Activated CD8-positive, alpha-beta T cell treated with anti-CD3 and anti-CD28 coated beads, Interleukin-2, amount 10 ng/mL, durations not matched to agents 7 days and 5 days (primary cell): ENCODE measurements at regions not wholly inside any gene's neighbourhood (a gene's known extent, or its start where the extent isn't known, plus 50 kb on each side); places are given as distances from the start of the nearest gene placed in this dataset.

Experiments used
- ATAC-seq: fragments of 150-1000 bp; cut with Tn5 transposase; one replicate; pipeline ENCODE4 v1.10.0; 2021; ENCODE audit warnings: moderate library complexity
- CTCF ChIA-PET: fragments of 350-600 bp; sonication (Branson Sonifier 250); formaldehyde crosslinking; loops from one replicate; lab custom pipeline; 2021; ENCODE audit warnings: antibody characterized with exemption; lab: Charles Lee
- POLR2A ChIA-PET: fragments of 350-600 bp; sonication (Branson Sonifier 250); formaldehyde crosslinking; loops from one replicate; lab custom pipeline; 2021; ENCODE audit warnings: antibody characterized with exemption; lab: Charles Lee
- DNase-seq: peaks from one replicate; pipeline ENCODE4 v3.0.0-alpha.2; 2020
- H3K27ac Mint-ChIP-seq: one replicate; pipeline ENCODE4 v1.8.0; 2021; ENCODE audit warnings: mild to moderate bottlenecking, mixed read lengths
- H3K27me3 Mint-ChIP-seq: one replicate; pipeline ENCODE4 v1.8.0; 2021; ENCODE audit warnings: low read depth, mixed read lengths
- H3K36me3 Mint-ChIP-seq: one replicate; pipeline ENCODE4 v1.8.0; 2021; ENCODE audit warnings: low read depth, mixed read lengths
- H3K4me1 Mint-ChIP-seq: one replicate; pipeline ENCODE4 v1.8.0; 2021; ENCODE audit warnings: low read depth, mixed read lengths
- H3K4me3 Mint-ChIP-seq: one replicate; pipeline ENCODE4 v1.8.0; 2021; ENCODE audit warnings: mild to moderate bottlenecking, mixed read lengths
- H3K9me3 Mint-ChIP-seq: one replicate; pipeline ENCODE4 v1.8.0; 2022; ENCODE audit warnings: mixed read lengths; ENCODE audit not compliant: insufficient read depth

DNA sequence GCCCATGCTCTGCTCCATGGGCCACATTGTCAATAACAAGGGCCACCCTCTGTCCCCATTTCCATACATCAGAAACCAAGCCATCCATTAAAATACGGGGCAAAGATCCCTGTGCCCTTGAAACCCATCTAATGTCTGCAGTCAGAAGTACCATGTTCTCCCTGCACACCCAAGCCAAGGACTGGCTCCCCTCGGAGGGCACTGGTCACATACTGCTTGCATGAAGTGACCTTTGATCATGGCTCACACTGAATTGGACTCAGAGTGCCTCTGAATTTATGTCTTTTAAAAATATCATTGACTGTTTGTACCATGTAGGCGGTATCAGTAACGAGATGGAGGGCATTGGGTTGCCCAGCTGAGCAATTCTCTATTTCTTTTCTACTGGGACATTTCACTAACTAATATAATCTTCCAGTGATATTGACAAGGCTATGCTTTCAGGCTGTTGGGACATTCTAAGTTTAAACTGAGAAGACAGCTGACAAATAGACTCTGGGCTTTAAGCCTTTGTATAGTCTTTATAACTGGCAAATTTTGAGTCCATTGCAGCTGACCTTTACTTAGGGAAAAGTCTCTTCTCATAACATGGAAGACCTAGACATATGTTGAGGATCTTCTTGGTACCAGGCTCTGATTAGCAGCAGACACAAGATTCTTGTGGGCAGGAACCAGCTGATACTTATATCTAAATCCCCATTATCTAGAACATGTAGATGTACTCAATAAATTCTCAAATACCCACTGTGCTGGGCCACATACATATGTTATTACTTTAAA lies 214.3 kb downstream of the MYCN start:
- Mint-ChIP-seq H3K4me1 (no peaks in the 10 kb centered on the region), H3K36me3 (no peaks in the 10 kb centered on the region), H3K4me3 (no peak overlapping the region), H3K9me3 (no peaks in the 10 kb centered on the region), H3K27ac (no peak overlapping the region), H3K27me3 (no peaks in the 10 kb centered on the region)
- ChIA-PET POLR2A (no interaction called here), CTCF (no interaction called here)
- no peak for DNase-seq
- no peak for ATAC-seq

DNA sequence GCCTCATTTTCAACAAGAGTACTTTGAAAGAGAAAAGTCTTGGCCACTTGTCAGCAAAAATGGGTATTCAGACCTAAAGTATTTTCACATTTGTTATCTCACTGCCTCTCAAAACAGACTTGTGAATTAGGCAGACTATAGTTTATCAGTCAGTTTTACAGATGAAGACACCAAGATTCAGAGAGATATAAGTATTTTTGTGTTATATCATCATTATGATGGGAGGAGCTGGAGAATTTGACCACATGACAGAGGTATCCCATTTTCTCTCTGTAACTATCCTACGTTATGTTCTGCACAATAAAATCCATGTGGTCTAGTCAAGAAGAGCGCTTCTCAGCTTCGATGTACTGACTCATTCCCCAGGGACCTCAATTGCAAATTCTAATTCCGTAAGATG lies 213.7 kb downstream of the MYCN start:
- ChIA-PET CTCF (no interaction called here), POLR2A (no interaction called here)
- DNase-seq (no peak), ATAC-seq (no peak)
- Mint-ChIP-seq H3K4me1 (no peaks in the 10 kb centered on the region), H3K9me3 (no peaks in the 10 kb centered on the region), H3K27ac (no peak overlapping the region), H3K27me3 (no peaks in the 10 kb centered on the region), H3K4me3 (no peak overlapping the region), H3K36me3 (no peaks in the 10 kb centered on the region)

DNA sequence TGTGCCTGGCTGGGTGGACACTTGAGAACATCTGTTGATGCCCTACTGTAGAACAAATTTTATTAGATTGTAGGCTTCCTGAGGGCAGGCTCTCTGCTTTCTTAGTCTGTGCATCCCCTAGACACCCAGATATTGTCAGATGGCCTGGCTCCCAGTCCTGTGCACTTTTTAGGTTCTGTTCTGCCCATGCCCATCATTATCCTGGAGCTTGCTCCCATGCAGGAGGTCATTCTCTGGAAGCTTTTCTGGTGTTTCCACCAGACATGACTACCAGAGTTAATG lies 213.3 kb downstream of the MYCN start:
- ChIA-PET POLR2A (no interaction called here), CTCF (no interaction called here)
- H3K9me3 Mint-ChIP-seq, result no peaks in the 10 kb centered on the region
- H3K4me1 Mint-ChIP-seq, result no peaks in the 10 kb centered on the region
- ATAC-seq, result no peak
- no peak overlapping the region for H3K4me3 Mint-ChIP-seq
- no peak overlapping the region for H3K27ac Mint-ChIP-seq
- DNase-seq, result no peak
- no peaks in the 10 kb centered on the region for H3K27me3 Mint-ChIP-seq
- no peaks in the 10 kb centered on the region for H3K36me3 Mint-ChIP-seq

DNA sequence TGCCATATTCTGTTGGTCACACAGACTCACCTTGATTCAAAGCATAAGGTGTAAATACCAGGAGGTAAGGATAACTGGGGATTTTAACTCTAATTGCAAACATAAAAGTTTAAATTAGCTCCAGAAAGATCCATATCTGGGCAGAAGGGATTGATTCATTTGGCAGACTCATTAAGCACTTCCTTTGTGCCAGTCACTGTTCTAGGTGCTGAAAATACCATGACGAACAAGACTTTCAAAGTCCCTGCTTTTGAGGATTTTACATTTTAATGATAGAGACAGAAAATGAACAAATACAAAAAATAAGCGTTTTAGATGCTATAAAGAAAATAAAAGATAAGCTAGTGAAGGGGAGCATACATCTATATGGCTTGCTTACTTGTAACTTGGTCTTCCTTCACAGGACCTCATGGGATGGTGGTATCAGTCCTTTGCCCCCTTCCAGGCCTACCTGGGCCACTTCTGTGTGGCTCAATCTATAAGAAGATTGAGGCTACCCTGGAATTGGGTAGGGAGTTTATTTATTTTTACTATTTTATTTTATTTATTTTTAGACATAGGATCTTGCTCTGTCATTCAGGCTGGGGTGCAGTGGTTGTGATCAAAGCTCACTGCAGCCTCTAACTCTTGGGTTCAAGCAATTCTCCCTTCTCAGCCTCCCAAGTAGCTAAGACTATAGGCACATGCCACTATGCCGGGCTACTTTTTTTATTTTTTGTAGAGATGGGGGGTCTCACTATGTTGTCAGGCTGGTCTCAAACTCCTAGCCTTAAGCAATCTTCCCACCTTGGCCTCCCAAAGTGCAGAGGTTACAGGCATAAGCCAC lies 212.8 kb downstream of the MYCN start:
- ChIA-PET CTCF (no interaction called here), POLR2A (no interaction called here)
- Mint-ChIP-seq H3K27ac (no peak overlapping the region), H3K4me1 (no peaks in the 10 kb centered on the region), H3K9me3 (no peaks in the 10 kb centered on the region), H3K36me3 (no peaks in the 10 kb centered on the region), H3K4me3 (no peak overlapping the region), H3K27me3 (no peaks in the 10 kb centered on the region)
- no peak for ATAC-seq
- no peak for DNase-seq

GRCh38 chr2:16152071-16152927 lies 211.9 kb downstream of the MYCN start:
- no peak overlapping the region for H3K27ac Mint-ChIP-seq
- no peak for ATAC-seq
- no peaks in the 10 kb centered on the region for H3K4me1 Mint-ChIP-seq
- no peak for DNase-seq
- H3K4me3 Mint-ChIP-seq, result no peak overlapping the region
- H3K27me3 Mint-ChIP-seq, result no peaks in the 10 kb centered on the region
- H3K9me3 Mint-ChIP-seq, result no peaks in the 10 kb centered on the region
- CTCF ChIA-PET, result no interaction called here
- POLR2A ChIA-PET, result no interaction called here
- no peaks in the 10 kb centered on the region for H3K36me3 Mint-ChIP-seq

DNA sequence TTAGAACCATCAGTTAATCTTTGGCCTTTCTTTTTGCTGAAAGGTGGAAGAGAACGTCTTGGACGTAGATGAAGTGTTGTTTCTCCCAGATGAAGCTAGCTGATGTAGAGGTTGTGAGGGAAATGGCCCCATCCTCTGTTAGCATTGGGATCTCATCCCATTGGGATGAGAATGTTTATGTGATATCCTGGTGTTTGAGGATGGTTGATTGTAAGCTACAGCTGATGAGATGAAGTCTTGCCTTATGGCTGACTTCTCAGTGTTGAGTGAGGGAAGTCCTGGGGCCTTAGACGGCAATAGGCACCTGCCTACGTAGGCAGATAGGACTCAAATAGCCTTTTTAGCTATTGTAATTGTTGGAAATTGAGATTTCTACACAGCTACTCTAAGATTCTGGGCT lies 211.3 kb downstream of the MYCN start:
- no peak for ATAC-seq
- H3K27ac Mint-ChIP-seq, result no peak overlapping the region
- H3K4me3 Mint-ChIP-seq, result no peak overlapping the region
- ChIA-PET POLR2A (no interaction called here), CTCF (no interaction called here)
- H3K4me1 Mint-ChIP-seq, result no peaks in the 10 kb centered on the region
- no peaks in the 10 kb centered on the region for H3K36me3 Mint-ChIP-seq
- no peaks in the 10 kb centered on the region for H3K9me3 Mint-ChIP-seq
- no peaks in the 10 kb centered on the region for H3K27me3 Mint-ChIP-seq
- DNase-seq, result no peak

- CTCF ChIA-PET, result no interaction called here
- H3K36me3 Mint-ChIP-seq, result no peaks in the 10 kb centered on the region
- no peaks in the 10 kb centered on the region for H3K27me3 Mint-ChIP-seq
- H3K4me1 Mint-ChIP-seq, result no peaks in the 10 kb centered on the region
- H3K4me3 Mint-ChIP-seq, result no peak overlapping the region
- POLR2A ChIA-PET, result no interaction called here
- DNase-seq (no peak), ATAC-seq (no peak)
- H3K9me3 Mint-ChIP-seq, result no peaks in the 10 kb centered on the region
- H3K27ac Mint-ChIP-seq, result no peak overlapping the region
Observed at GRCh38 chr2:16151281-16151570, 210.9 kb downstream of the MYCN start.

- ATAC-seq (no peak), DNase-seq (no peak)
- Mint-ChIP-seq H3K27me3 (no peaks in the 10 kb centered on the region), H3K4me1 (no peaks in the 10 kb centered on the region), H3K36me3 (no peaks in the 10 kb centered on the region), H3K4me3 (no peak overlapping the region), H3K9me3 (no peaks in the 10 kb centered on the region), H3K27ac (no peak overlapping the region)
- POLR2A ChIA-PET, result no interaction called here
- CTCF ChIA-PET, result interaction anchor here (1.1 kb wide), 1 partner anchor 211 kb away, joined by 4 read pairs; no protein-coding TSS in a partner anchor
Observed at GRCh38 chr2:16150456-16151280, 210.3 kb downstream of the MYCN start.

DNA sequence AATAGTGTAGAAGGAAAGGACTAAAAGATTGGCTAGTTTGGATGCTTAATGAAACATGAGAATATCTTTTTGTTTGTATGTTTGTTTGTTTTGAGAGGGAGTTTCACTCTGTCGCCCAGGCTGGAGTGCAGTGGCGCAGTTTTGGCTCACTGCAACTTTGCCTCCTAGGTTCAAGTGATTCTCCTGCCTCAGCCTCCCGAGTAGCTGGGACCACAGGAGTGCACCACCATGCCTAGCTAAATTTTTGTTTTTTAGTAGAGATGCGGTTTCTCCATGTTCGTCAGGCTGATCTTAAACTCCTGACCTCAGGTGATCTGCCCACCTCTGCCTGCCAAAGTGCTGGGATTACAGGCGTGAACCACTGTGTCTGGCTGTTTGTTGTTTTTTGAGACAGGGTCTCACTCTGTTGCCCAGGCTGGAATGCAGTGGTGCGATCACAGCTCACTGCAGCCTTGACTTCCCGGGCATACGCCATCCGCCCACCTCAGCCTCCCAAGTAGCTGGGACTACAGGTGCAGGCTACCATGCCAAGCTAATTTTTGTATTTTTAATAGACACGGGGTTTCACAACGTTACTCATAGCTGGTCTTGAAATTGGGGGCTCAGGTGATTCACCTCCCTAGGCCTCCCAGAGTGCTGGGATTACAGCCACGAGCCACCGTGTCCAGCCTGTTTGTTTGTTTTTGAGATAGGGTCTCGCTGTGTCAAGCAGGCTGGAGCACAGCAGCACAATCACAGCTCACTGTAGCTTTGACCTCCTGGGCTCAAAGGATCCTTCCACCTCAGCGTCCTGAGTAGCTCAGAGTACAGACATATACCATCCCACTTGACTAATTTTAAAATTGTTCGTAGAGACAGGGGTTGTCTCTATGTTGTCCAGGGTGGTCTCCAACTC lies 209.2 kb downstream of the MYCN start:
- DNase-seq (no peak), ATAC-seq (peak; percentile 23)
- ChIA-PET POLR2A (no interaction called here), CTCF (interaction anchor here (1.1 kb wide), 2 partner anchors 17 to 210 kb away, joined by 3 to 4 read pairs; no protein-coding TSS in a partner anchor)
- Mint-ChIP-seq H3K27me3 (no peaks in the 10 kb centered on the region), H3K36me3 (no peaks in the 10 kb centered on the region), H3K9me3 (no peaks in the 10 kb centered on the region), H3K4me3 (no peak overlapping the region), H3K4me1 (no peaks in the 10 kb centered on the region), H3K27ac (no peak overlapping the region)

GRCh38 chr2:16148632-16149348 lies 208.4 kb downstream of the MYCN start:
- Mint-ChIP-seq H3K4me1 (no peaks in the 10 kb centered on the region), H3K9me3 (no peaks in the 10 kb centered on the region), H3K27ac (no peak overlapping the region), H3K27me3 (no peaks in the 10 kb centered on the region), H3K4me3 (no peak overlapping the region), H3K36me3 (no peaks in the 10 kb centered on the region)
- ChIA-PET POLR2A (no interaction called here), CTCF (interaction anchor here (1.1 kb wide), 1 partner anchor 18 kb away, joined by 3 read pairs; no protein-coding TSS in a partner anchor)
- DNase-seq (no peak), ATAC-seq (peak; percentile 63)
